Choroid plexus epithelial cell (primary cell): ENCODE measurements at regions not wholly inside any gene's neighbourhood (a gene's known extent, or its start where the extent isn't known, plus 50 kb on each side); places are given as distances from the start of the nearest gene placed in this dataset.
"Not testable (repeated sequence)": the region's sequence is repeated elsewhere in the genome, so short reads cannot be mapped to it uniquely, and the experiment has no call there.

ENCODE experiments used
- DNase-seq: peaks from one replicate; pipeline ENCODE4 v3.0.0-alpha.2; 2010; ENCODE audit warnings: low read depth
- H3K4me3 ChIP-seq: 2 replicates; pipeline ENCODE4 v1.5.1; 2011; ENCODE audit warnings: low read depth, mild to moderate bottlenecking, control low read depth, low read length, moderate library complexity
- TF ChIP-seq, protein P1 (sequence below): conservative IDR thresholded peaks from 2 replicates; pipeline ENCODE4 v1.5.1; 2011; ENCODE audit warnings: low read depth, mild to moderate bottlenecking, control low read depth, inconsistent platforms, low read length, moderate library complexity

DNA sequence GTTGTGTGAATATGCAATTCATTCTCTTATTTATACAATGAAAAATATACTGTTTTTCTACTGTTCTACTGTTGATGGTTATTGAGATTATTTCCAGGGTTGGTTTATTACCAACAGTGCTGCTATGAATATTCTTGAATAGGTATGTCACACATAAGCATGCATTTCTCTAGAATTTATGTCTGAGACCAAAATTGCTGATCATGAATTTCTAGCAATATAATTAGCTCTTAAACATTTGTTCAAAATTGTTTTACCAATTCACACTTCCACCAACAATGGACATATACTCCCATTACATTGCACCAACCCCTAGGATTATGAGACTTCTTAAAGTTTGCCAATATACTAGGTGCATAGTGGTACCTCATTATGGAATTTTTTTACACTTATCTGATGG is 164.1 kb upstream of the KCNQ5 start:
- TF ChIP-seq, protein P1, sequence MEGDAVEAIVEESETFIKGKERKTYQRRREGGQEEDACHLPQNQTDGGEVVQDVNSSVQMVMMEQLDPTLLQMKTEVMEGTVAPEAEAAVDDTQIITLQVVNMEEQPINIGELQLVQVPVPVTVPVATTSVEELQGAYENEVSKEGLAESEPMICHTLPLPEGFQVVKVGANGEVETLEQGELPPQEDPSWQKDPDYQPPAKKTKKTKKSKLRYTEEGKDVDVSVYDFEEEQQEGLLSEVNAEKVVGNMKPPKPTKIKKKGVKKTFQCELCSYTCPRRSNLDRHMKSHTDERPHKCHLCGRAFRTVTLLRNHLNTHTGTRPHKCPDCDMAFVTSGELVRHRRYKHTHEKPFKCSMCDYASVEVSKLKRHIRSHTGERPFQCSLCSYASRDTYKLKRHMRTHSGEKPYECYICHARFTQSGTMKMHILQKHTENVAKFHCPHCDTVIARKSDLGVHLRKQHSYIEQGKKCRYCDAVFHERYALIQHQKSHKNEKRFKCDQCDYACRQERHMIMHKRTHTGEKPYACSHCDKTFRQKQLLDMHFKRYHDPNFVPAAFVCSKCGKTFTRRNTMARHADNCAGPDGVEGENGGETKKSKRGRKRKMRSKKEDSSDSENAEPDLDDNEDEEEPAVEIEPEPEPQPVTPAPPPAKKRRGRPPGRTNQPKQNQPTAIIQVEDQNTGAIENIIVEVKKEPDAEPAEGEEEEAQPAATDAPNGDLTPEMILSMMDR, result no peak
- no peak for DNase-seq
- no peak overlapping the region for H3K4me3 ChIP-seq

DNA sequence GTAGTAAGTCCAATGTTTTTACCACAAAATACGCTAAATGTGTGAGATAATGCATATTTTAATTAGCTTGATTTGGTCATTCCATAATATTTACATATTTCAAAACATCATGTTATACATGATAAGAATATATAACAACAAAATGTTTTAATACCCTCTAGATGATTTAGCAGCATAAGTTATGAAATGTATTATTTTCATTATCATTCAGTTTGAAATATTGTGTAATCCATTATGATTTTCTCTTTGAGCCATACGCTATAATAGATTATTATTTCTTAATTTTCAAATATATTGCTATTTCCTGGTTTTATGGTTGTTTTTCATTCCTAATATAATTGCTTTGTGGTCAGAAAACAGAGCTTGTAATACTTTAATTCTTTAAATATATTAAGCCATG is 163.3 kb upstream of the KCNQ5 start:
- TF ChIP-seq, protein P1, result no peak

DNA sequence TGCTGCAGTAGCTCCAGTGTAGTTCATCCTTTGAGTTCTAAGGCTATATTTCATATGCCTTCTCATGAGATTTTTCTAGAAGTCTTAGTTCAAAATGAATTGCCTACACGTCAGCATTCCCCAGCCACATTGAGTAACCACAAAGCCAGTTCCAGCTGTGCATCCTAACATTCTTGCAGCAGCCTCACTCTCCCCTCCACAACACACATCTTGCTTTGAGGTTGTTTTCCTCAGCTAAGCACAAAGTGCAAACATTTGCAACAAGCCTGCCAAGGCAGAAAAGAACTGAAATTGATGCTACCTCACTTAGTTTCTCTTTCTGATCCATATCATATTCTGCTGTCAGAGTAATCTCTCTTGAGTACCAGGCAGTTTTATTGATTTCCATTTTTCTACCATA is 160.7 kb upstream of the KCNQ5 start:
- DNase-seq, result peak; percentile 58
- TF ChIP-seq, protein P1, result no peak
- H3K4me3 ChIP-seq, result no peak overlapping the region

More for the DNA sequence above, 163.3 kb upstream of the KCNQ5 start:
- no peak for DNase-seq
- H3K4me3 ChIP-seq, result no peak overlapping the region

DNA sequence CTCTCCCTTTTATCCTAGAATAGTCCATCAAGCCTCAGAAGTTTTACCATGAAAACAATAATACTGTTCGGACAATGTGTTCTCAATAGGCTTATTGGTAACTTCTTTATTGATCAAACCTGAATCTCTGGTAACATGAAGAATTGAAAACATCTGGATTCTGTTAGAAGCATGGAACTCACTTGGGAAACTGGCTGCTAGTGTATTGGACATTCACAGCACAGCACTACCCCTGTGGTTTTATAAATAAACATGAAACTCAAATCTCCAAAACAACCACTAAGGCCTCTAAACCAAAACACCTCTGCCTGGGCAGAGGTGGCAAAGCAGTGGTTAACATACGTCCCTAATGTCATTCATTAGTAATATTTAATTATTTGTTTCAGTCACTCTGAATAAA is 157.6 kb upstream of the KCNQ5 start:
- no peak overlapping the region for H3K4me3 ChIP-seq
- TF ChIP-seq, protein P1, result no peak
- DNase-seq, result peak; percentile 2

DNA sequence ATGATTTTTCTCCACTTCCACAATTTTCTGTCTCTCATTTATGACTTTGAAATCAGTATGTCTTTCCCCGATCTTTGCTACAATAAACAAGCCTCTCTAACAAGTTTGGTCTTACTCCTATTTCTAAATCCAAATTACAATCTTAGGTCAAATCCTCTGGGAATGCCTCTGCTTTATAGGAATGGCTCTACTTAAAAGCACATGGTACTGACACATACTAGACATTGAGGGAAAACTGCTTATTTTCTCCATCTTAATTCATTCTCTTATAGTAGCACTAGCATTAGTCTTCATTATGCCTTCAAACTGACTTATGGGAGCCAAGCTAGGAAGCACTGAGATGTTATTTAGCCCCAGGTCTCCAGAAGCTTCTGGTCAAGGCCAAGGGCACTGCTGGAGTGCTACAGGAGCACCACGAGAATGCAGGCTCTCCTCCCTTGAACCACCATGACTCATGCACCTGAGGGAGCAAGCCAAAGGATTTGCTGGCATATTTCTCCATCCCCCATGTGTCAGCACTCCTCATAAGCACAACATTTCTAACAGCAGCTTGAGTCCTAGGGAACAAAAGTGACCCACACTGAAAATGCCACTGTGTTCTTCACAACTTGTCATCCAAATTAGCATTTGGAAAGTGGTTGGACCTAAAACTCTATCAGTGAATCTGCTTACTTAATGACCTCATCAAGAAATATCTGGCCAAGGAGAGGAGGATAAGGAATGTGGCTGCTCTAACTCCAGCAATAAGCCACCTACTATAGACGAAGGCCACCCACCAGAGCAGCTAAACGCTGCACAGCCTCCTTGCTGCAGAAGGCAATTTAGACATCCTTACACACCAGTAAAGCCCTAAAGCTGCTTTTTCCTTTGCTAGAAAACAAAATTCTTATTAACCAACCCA is 156.8 kb upstream of the KCNQ5 start:
- peak; percentile 44 for DNase-seq
- TF ChIP-seq, protein P1, result no peak
- H3K4me3 ChIP-seq, result no peak overlapping the region

DNA sequence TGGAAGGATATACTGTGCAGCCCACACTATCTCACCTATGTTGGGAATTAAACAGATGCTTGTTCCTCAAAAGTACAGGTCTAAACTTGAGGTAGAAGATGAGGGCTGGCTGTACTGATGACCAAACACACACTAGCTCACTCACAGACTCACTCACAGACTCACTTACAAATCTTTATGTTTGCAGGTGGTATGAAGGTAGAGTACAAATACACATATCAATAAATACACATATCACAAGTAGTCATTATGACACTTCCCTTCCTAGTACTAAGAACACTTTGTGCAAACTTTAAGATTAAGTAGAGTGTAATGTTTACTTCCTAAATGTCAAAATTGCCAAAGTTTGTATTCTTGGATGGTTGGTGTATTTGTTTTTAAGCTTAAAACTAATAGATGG is 155.4 kb upstream of the KCNQ5 start:
- DNase-seq, result no peak
- no peak overlapping the region for H3K4me3 ChIP-seq
- TF ChIP-seq, protein P1, result no peak

DNA sequence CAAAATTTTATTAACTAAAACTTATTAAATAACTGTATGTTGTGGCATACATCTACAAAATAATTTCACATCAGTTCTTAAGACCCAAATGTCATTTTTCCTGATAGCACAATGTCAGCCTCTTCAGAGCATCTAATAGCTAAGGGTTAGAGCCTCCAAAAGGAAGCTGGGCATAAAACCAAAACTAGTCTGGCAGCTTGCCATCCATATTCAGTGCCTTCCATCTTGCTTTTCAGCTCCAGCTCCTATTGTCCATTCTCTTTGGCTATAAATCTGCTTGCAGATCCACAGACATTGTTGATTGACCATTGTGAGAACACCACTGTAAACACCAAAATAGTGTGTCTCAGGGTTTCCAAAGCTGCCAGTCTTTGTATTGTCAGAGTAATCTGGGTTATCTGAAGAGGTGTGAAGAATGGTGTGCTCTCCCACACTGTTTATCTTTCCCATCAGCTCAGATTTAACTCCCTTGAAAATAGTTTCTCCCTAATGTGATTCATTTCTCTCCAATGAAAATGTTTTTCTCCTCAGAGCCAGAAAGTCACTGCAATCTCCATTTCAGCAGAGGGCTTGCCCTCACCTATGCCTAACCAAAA is 154.8 kb upstream of the KCNQ5 start:
- TF ChIP-seq, protein P1, result no peak
- no peak overlapping the region for H3K4me3 ChIP-seq
- DNase-seq, result no peak

DNA sequence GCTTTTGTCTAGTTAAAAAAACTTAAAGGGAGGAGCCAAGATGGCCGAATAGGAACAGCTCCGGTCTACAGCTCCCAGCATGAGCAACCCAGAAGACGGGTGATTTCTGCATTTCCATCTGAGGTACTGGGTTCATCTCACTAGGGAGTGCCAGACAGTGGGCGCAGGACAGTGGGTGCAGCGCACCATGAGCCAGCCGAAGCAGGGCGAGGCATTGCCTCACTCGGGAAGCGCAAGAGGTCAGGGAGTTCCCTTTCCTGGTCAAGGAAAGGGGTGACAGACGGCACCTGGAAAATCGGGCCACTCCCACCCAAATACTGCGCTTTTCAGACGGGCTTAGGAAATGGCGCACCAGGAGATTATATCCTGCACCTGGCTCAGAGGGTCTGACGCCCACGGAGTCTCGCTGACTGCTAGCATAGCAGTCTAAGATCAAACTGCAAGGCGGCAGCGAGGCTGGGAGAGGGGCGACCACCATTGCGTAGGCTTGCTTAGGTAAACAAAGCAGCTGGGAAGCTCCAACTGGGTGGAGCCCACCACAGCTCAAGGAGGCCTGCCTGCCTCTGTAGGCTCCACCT is 152.4 kb upstream of the KCNQ5 start:
- H3K4me3 ChIP-seq, DNase-seq: not testable (repeated sequence)
